Hepatocyte (in vitro differentiated cells): ENCODE measurements at regions not wholly inside any gene's neighbourhood (a gene's known extent, or its start where the extent isn't known, plus 50 kb on each side); places are given as distances from the start of the nearest gene placed in this dataset.

ENCODE experiments used
- DNase-seq: peaks from one replicate; pipeline ENCODE4 v3.0.0-alpha.2; 2016; ENCODE audit warnings: low spot score
- H2AFZ ChIP-seq: fragments of 200-600 bp; sonication (generic); 2 replicates; pipeline ENCODE4 v1.6.0; 2016; ENCODE audit warnings: antibody characterized with exemption, mild to moderate bottlenecking
- H3K27ac ChIP-seq: fragments of 200-600 bp; sonication (generic); 2 replicates; pipeline ENCODE4 v1.5.1; 2016; ENCODE audit warnings: mild to moderate bottlenecking
- H3K27me3 ChIP-seq: fragments of 200-600 bp; sonication (generic); 2 replicates; pipeline ENCODE4 v1.6.1; 2016
- H3K36me3 ChIP-seq: fragments of 200-600 bp; sonication (generic); replicated peaks from 2 replicates; pipeline ENCODE4 v1.5.1; 2016; ENCODE audit warnings: low read depth; ENCODE audit not compliant: insufficient read depth
- H3K4me1 ChIP-seq: fragments of 200-600 bp; sonication (generic); 2 replicates; pipeline ENCODE4 v1.5.1; 2016; ENCODE audit warnings: mild to moderate bottlenecking, moderate library complexity; ENCODE audit not compliant: insufficient read depth
- H3K4me2 ChIP-seq: fragments of 200-600 bp; sonication (generic); 2 replicates; pipeline ENCODE4 v1.6.0; 2016
- H3K4me3 ChIP-seq: fragments of 200-600 bp; sonication (generic); 2 replicates; pipeline ENCODE4 v1.5.1; 2016; ENCODE audit warnings: mild to moderate bottlenecking
- H3K79me2 ChIP-seq: fragments of 200-600 bp; sonication (generic); 2 replicates; pipeline ENCODE4 v1.6.0; 2017; ENCODE audit warnings: mild to moderate bottlenecking
- H3K9me2 ChIP-seq: fragments of 200-600 bp; sonication (generic); replicated peaks from 2 replicates; pipeline ENCODE4 v1.6.0; 2017; ENCODE audit warnings: mild to moderate bottlenecking; ENCODE audit not compliant: insufficient read depth
- H3K9me3 ChIP-seq: fragments of 200-600 bp; sonication (generic); 2 replicates; pipeline ENCODE4 v1.5.1; 2016; ENCODE audit warnings: low read depth, mild to moderate bottlenecking
- H4K20me1 ChIP-seq: fragments of 200-600 bp; sonication (generic); 2 replicates; pipeline ENCODE4 v1.6.0; 2016; ENCODE audit warnings: mild to moderate bottlenecking; ENCODE audit not compliant: insufficient read depth, poor library complexity, severe bottlenecking
- CTCF ChIP-seq: fragments of 200-600 bp; sonication (generic); IDR thresholded peaks from 2 replicates; pipeline ENCODE4 v1.5.1; 2016; ENCODE audit warnings: antibody characterized with exemption, mild to moderate bottlenecking; ENCODE audit not compliant: poor library complexity
- EZH2 ChIP-seq: fragments of 200-600 bp; sonication (generic); IDR thresholded peaks from 2 replicates; pipeline ENCODE4 v1.6.1; 2016; ENCODE audit warnings: antibody characterized with exemption, mild to moderate bottlenecking, borderline replicate concordance
- EZH2phosphoT487 ChIP-seq: fragments of 200-600 bp; sonication (generic); IDR thresholded peaks from one replicate; pipeline ENCODE4 v1.6.1; 2018; ENCODE audit warnings: antibody characterized with exemption, mild to moderate bottlenecking, low read depth, moderate library complexity; ENCODE audit not compliant: unreplicated experiment, severe bottlenecking
- WGBS: methylation state at CpG from one replicate; pipeline ENCODE4 v1.1.6; 2016; ENCODE audit warnings: low lambda C conversion rate; ENCODE audit errors: missing lambda C conversion rate; 5-methylcytosine and 5-hydroxymethylcytosine counted together

GRCh38 chr14:44204061-44204835, 302.8 kb downstream of the FSCB start:
- TF ChIP-seq EZH2 = no peak
- no peak for TF ChIP-seq CTCF
- TF ChIP-seq EZH2phosphoT487 = no peak
- Histone ChIP-seq H2AFZ (no peak overlapping the region), H3K79me2 (no peaks in the 10 kb centered on the region), H3K9me3 (no peaks in the 10 kb centered on the region), H3K9me2 (no peaks in the 10 kb centered on the region), H3K4me1 (no peaks in the 10 kb centered on the region), H3K36me3 (no peaks in the 10 kb centered on the region), H3K27me3 (no peaks in the 10 kb centered on the region), H4K20me1 (no peaks in the 10 kb centered on the region), H3K4me2 (peak overlapping the region; percentile 39), H3K27ac (peak overlapping the region; percentile 1), H3K4me3 (no peak overlapping the region)
- no peak for DNase-seq
- WGBS = 11% methylated on average over 3 of the region's 3 CpGs

- no peaks in the 10 kb centered on the region for H3K4me1 ChIP-seq
- H3K9me2 ChIP-seq = no peaks in the 10 kb centered on the region
- H3K27me3 ChIP-seq = no peaks in the 10 kb centered on the region
- H4K20me1 ChIP-seq = no peaks in the 10 kb centered on the region
- H3K27ac ChIP-seq = no peak overlapping the region
- H3K4me3 ChIP-seq = no peak overlapping the region
- H3K36me3 ChIP-seq = no peaks in the 10 kb centered on the region
- H3K79me2 ChIP-seq = no peaks in the 10 kb centered on the region
- TF ChIP-seq EZH2phosphoT487 (no peak), CTCF (no peak), EZH2 (no peak)
- H3K4me2 ChIP-seq = no peak overlapping the region
- WGBS = 32% methylated on average over 1 of the region's 1 CpG
- no peak overlapping the region for H2AFZ ChIP-seq
- H3K9me3 ChIP-seq = no peaks in the 10 kb centered on the region
- DNase-seq = no peak
These were observed 326.1 kb downstream of the FSCB start for GRCh38 chr14:44180975-44181374.

GRCh38 chr14:44170556-44170955, 336.5 kb downstream of the FSCB start:
- no peaks in the 10 kb centered on the region for H3K27me3 ChIP-seq
- no peak overlapping the region for H2AFZ ChIP-seq
- no peak for DNase-seq
- H3K36me3 ChIP-seq = no peaks in the 10 kb centered on the region
- H3K9me2 ChIP-seq = no peaks in the 10 kb centered on the region
- no peak overlapping the region for H3K4me2 ChIP-seq
- no peaks in the 10 kb centered on the region for H3K79me2 ChIP-seq
- no peaks in the 10 kb centered on the region for H3K9me3 ChIP-seq
- TF ChIP-seq EZH2phosphoT487 (no peak), CTCF (no peak), EZH2 (no peak)
- 81% methylated on average over 4 of the region's 4 CpGs for WGBS
- no peak overlapping the region for H3K27ac ChIP-seq
- H3K4me3 ChIP-seq = no peak overlapping the region
- no peaks in the 10 kb centered on the region for H3K4me1 ChIP-seq
- no peaks in the 10 kb centered on the region for H4K20me1 ChIP-seq
